GM12878 (cell line): ENCODE measurements at regions not wholly inside any gene's neighbourhood (a gene's known extent, or its start where the extent isn't known, plus 50 kb on each side); places are given as distances from the start of the nearest gene placed in this dataset.

ENCODE experiments used
- ATAC-seq: fragments of 200-7000 bp; cut with Tn5 transposase; 3 replicates; pipeline ENCODE4 v1.9.1; 2020; ENCODE audit warnings: mild to moderate bottlenecking, moderate library complexity
- BruUV-seq: library from RNA; stranded (reverse); fragments of 400-500 nt; replicated peaks from 2 replicates; lab custom pipeline; 2021; lab: Mats Ljungman, UMichigan
- CTCF ChIA-PET: fragments of 300-600 bp; sonication (Branson Sonifier 250); formaldehyde crosslinking; extraction: SDS; loops from one replicate; lab custom pipeline; 2021; ENCODE audit warnings: inconsistent platforms; lab: Yijun Ruan, JAX
- POLR2A ChIA-PET: fragments of 350-600 bp; formaldehyde crosslinking; extraction: SDS; loops from one replicate; lab custom pipeline; 2021; ENCODE audit warnings: inconsistent platforms; lab: Charles Lee
- RAD21 ChIA-PET: fragments of 300-600 bp; sonication (Branson Sonifier 250); formaldehyde crosslinking; loops from one replicate; lab custom pipeline; 2023; ENCODE audit warnings: antibody characterized with exemption; ENCODE audit not compliant: unreplicated experiment; lab: Charles Lee
- SMC1A ChIA-PET: fragments of 300-600 bp; sonication (Branson Sonifier 250); formaldehyde crosslinking; loops from one replicate; lab custom pipeline; 2023; ENCODE audit not compliant: unreplicated experiment, uncharacterized antibody; lab: Charles Lee
- DNase-seq: peaks from one replicate; pipeline ENCODE4 v3.0.0-alpha.2; 2011; ENCODE audit warnings: low read depth, low spot score
- FAIRE-seq: peaks from 3 replicates; lab custom pipeline; 2011; peaks lifted over from hg19 to GRCh38; lab: Jason Lieb, UNC
- H2AFZ ChIP-seq: 2 replicates; pipeline ENCODE4 v1.6.0; 2011; ENCODE audit warnings: low read depth, low read length, control low read depth; ENCODE audit not compliant: control insufficient read depth
- H3K27ac ChIP-seq: 2 replicates; pipeline ENCODE4 v1.5.1; 2011; ENCODE audit warnings: control low read depth; ENCODE audit not compliant: control insufficient read depth, insufficient read depth
- H3K27me3 ChIP-seq, 2 experiments: replicated peaks in 1 of 2; 2 replicates each; pipeline versions ENCODE4 v1.6.0 to v1.6.1; 2011; ENCODE audit warnings: low read length in 1 of 2; ENCODE audit not compliant: control insufficient read depth in 2 of 2, insufficient read depth in 2 of 2
- H3K36me3 ChIP-seq, 2 experiments: 2 replicates each; pipeline ENCODE4 v1.5.1; 2011; ENCODE audit warnings: low read length in 1 of 2; ENCODE audit not compliant: control insufficient read depth in 2 of 2, insufficient read depth in 2 of 2
- H3K4me1 ChIP-seq: 2 replicates; pipeline ENCODE4 v1.6.1; 2011; ENCODE audit warnings: mild to moderate bottlenecking, low read length, moderate library complexity, mixed read lengths; ENCODE audit not compliant: control insufficient read depth, insufficient read depth
- H3K4me2 ChIP-seq: 2 replicates; pipeline ENCODE4 v1.6.0; 2011; ENCODE audit warnings: control low read depth; ENCODE audit not compliant: control insufficient read depth, insufficient read depth
- H3K4me3 ChIP-seq: fragments of 200-600 bp; sonication (generic); 2 replicates; pipeline ENCODE4 v1.5.1; 2016
- H3K79me2 ChIP-seq: 2 replicates; pipeline ENCODE4 v1.6.0; 2011; ENCODE audit warnings: low read length; ENCODE audit not compliant: control insufficient read depth, insufficient read depth
- H3K9ac ChIP-seq: 2 replicates; pipeline ENCODE4 v1.8.0; 2011; ENCODE audit warnings: low read length, control low read depth, mixed read lengths; ENCODE audit not compliant: control insufficient read depth, insufficient read depth
- H3K9me3 ChIP-seq: replicated peaks from 3 replicates; pipeline ENCODE4 v1.5.1; 2011; ENCODE audit warnings: mild to moderate bottlenecking, low read length; ENCODE audit not compliant: control insufficient read depth, insufficient read depth
- H4K20me1 ChIP-seq: 2 replicates; pipeline ENCODE4 v1.6.0; 2011; ENCODE audit not compliant: control insufficient read depth, insufficient read depth
- CREB1 ChIP-seq: IDR thresholded peaks from 2 replicates; pipeline ENCODE4 v1.6.1; 2012; ENCODE audit warnings: low read depth, mild to moderate bottlenecking, inconsistent platforms
- EZH2 ChIP-seq: IDR thresholded peaks from 2 replicates; pipeline ENCODE4 v1.6.1; 2012; ENCODE audit warnings: low read depth, mild to moderate bottlenecking, control low read depth, inconsistent platforms, low read length, borderline replicate concordance; ENCODE audit not compliant: control insufficient read depth
- KDM1A ChIP-seq: fragments of 200-600 bp; sonication (generic); IDR thresholded peaks from 2 replicates; pipeline ENCODE4 v1.6.1; 2016; ENCODE audit warnings: borderline replicate concordance
- PAX8 ChIP-seq: fragments of 450-650 bp; IDR thresholded peaks from 2 replicates; pipeline ENCODE4 v1.6.1; 2017; ENCODE audit warnings: mild to moderate bottlenecking, moderate library complexity
- SMC3 ChIP-seq: IDR thresholded peaks from 2 replicates; pipeline ENCODE4 v1.6.1; 2011; ENCODE audit warnings: low read length, improper control_type of control experiment, borderline replicate concordance
- SP1 ChIP-seq: IDR thresholded peaks from one replicate; pipeline ENCODE4 v1.6.1; 2011; ENCODE audit warnings: low read depth, low read length
- SREBF2 ChIP-seq: IDR thresholded peaks from 2 replicates; pipeline ENCODE4 v1.6.1; 2012; ENCODE audit warnings: mild to moderate bottlenecking, low read length
- WGBS: methylation state at CpG from one replicate; pipeline ENCODE4 v1.1.6; 2016; ENCODE audit warnings: low lambda C conversion rate; ENCODE audit not compliant: insufficient replicate concordance, insufficient coverage; ENCODE audit errors: missing lambda C conversion rate; 5-methylcytosine and 5-hydroxymethylcytosine counted together
- in situ Hi-C: fragments of 300-500 bp; cut with MboI; formaldehyde crosslinking; loops from 9 replicates; pipeline ENCODE4 v1.14.3; 2018; ENCODE audit warnings: mixed read lengths
- intact Hi-C: fragments of 100-400 bp; cut with micrococcal nuclease; formaldehyde crosslinking; loops from one replicate; pipeline ENCODE4 v1.14.2; 2022; ENCODE audit not compliant: unreplicated experiment
- TF ChIP-seq, protein P1 (sequence below): fragments of 450-650 bp; IDR thresholded peaks from 2 replicates; pipeline ENCODE4 v1.6.1; 2016; ENCODE audit warnings: mild to moderate bottlenecking
- TF ChIP-seq, protein P2 (sequence below): fragments of 450-650 bp; IDR thresholded peaks from 2 replicates; pipeline ENCODE4 v1.6.1; 2017; ENCODE audit warnings: mild to moderate bottlenecking, low read depth, inconsistent platforms; ENCODE audit not compliant: poor library complexity, severe bottlenecking
- TF ChIP-seq, protein P3 (sequence below): fragments of 450-650 bp; IDR thresholded peaks from 2 replicates; pipeline ENCODE4 v1.6.1; 2018; ENCODE audit warnings: mild to moderate bottlenecking, low read depth, moderate library complexity; ENCODE audit not compliant: partially characterized antibody
- TF ChIP-seq, protein P4 (sequence below): fragments of 450-650 bp; IDR thresholded peaks from 2 replicates; pipeline ENCODE4 v1.6.1; 2017; ENCODE audit warnings: antibody characterized with exemption, mild to moderate bottlenecking, moderate library complexity
- TF ChIP-seq, protein P5 (sequence below): fragments of 450-650 bp; formaldehyde crosslinking; IDR thresholded peaks from 2 replicates; pipeline ENCODE4 v1.5.0; 2022; ENCODE audit warnings: mild to moderate bottlenecking, missing genetic modification characterization

DNA sequence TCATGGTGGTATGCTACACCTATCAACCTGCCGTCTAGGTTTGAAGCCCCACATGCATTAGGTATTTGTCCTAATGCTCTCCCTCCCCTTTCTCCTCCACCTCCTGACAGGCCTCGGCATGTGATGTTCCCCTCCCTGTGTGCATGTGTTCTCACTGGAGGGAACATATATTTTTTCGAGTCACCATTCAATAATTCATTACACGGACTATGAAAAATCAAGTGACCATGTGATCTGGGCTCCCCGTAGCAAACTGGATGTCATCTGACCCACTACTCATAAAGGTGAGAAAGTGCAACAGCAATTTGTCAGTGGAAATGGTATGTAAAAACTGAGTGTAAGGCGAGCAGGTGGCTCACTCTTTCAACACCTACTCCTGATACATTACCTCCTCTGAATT, 224.3 kb upstream of the RASGRP1 start:
- 52% methylated on average over 6 of the region's 6 CpGs for WGBS
- no peak for DNase-seq
- intact Hi-C loops: no loop called here
- TF ChIP-seq, protein P1, sequence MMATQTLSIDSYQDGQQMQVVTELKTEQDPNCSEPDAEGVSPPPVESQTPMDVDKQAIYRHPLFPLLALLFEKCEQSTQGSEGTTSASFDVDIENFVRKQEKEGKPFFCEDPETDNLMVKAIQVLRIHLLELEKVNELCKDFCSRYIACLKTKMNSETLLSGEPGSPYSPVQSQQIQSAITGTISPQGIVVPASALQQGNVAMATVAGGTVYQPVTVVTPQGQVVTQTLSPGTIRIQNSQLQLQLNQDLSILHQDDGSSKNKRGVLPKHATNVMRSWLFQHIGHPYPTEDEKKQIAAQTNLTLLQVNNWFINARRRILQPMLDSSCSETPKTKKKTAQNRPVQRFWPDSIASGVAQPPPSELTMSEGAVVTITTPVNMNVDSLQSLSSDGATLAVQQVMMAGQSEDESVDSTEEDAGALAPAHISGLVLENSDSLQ: no peak
- no peak for TF ChIP-seq SREBF2
- TF ChIP-seq, protein P2, sequence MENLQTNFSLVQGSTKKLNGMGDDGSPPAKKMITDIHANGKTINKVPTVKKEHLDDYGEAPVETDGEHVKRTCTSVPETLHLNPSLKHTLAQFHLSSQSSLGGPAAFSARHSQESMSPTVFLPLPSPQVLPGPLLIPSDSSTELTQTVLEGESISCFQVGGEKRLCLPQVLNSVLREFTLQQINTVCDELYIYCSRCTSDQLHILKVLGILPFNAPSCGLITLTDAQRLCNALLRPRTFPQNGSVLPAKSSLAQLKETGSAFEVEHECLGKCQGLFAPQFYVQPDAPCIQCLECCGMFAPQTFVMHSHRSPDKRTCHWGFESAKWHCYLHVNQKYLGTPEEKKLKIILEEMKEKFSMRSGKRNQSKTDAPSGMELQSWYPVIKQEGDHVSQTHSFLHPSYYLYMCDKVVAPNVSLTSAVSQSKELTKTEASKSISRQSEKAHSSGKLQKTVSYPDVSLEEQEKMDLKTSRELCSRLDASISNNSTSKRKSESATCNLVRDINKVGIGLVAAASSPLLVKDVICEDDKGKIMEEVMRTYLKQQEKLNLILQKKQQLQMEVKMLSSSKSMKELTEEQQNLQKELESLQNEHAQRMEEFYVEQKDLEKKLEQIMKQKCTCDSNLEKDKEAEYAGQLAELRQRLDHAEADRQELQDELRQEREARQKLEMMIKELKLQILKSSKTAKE: no peak
- no peak for TF ChIP-seq SP1
- TF ChIP-seq, protein P3, sequence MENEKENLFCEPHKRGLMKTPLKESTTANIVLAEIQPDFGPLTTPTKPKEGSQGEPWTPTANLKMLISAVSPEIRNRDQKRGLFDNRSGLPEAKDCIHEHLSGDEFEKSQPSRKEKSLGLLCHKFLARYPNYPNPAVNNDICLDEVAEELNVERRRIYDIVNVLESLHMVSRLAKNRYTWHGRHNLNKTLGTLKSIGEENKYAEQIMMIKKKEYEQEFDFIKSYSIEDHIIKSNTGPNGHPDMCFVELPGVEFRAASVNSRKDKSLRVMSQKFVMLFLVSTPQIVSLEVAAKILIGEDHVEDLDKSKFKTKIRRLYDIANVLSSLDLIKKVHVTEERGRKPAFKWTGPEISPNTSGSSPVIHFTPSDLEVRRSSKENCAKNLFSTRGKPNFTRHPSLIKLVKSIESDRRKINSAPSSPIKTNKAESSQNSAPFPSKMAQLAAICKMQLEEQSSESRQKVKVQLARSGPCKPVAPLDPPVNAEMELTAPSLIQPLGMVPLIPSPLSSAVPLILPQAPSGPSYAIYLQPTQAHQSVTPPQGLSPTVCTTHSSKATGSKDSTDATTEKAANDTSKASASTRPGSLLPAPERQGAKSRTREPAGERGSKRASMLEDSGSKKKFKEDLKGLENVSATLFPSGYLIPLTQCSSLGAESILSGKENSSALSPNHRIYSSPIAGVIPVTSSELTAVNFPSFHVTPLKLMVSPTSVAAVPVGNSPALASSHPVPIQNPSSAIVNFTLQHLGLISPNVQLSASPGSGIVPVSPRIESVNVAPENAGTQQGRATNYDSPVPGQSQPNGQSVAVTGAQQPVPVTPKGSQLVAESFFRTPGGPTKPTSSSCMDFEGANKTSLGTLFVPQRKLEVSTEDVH: no peak
- TF ChIP-seq EZH2: no peak
- TF ChIP-seq, protein P4, sequence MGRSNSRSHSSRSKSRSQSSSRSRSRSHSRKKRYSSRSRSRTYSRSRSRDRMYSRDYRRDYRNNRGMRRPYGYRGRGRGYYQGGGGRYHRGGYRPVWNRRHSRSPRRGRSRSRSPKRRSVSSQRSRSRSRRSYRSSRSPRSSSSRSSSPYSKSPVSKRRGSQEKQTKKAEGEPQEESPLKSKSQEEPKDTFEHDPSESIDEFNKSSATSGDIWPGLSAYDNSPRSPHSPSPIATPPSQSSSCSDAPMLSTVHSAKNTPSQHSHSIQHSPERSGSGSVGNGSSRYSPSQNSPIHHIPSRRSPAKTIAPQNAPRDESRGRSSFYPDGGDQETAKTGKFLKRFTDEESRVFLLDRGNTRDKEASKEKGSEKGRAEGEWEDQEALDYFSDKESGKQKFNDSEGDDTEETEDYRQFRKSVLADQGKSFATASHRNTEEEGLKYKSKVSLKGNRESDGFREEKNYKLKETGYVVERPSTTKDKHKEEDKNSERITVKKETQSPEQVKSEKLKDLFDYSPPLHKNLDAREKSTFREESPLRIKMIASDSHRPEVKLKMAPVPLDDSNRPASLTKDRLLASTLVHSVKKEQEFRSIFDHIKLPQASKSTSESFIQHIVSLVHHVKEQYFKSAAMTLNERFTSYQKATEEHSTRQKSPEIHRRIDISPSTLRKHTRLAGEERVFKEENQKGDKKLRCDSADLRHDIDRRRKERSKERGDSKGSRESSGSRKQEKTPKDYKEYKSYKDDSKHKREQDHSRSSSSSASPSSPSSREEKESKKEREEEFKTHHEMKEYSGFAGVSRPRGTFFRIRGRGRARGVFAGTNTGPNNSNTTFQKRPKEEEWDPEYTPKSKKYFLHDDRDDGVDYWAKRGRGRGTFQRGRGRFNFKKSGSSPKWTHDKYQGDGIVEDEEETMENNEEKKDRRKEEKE: no peak
- no peak for TF ChIP-seq PAX8
- no peak for TF ChIP-seq SMC3
- no peak for TF ChIP-seq CREB1
- no peak for TF ChIP-seq KDM1A
- TF ChIP-seq, protein P5, sequence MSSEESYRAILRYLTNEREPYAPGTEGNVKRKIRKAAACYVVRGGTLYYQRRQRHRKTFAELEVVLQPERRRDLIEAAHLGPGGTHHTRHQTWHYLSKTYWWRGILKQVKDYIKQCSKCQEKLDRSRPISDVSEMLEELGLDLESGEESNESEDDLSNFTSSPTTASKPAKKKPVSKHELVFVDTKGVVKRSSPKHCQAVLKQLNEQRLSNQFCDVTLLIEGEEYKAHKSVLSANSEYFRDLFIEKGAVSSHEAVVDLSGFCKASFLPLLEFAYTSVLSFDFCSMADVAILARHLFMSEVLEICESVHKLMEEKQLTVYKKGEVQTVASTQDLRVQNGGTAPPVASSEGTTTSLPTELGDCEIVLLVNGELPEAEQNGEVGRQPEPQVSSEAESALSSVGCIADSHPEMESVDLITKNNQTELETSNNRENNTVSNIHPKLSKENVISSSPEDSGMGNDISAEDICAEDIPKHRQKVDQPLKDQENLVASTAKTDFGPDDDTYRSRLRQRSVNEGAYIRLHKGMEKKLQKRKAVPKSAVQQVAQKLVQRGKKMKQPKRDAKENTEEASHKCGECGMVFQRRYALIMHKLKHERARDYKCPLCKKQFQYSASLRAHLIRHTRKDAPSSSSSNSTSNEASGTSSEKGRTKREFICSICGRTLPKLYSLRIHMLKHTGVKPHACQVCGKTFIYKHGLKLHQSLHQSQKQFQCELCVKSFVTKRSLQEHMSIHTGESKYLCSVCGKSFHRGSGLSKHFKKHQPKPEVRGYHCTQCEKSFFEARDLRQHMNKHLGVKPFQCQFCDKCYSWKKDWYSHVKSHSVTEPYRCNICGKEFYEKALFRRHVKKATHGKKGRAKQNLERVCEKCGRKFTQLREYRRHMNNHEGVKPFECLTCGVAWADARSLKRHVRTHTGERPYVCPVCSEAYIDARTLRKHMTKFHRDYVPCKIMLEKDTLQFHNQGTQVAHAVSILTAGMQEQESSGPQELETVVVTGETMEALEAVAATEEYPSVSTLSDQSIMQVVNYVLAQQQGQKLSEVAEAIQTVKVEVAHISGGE (CRISPR knock-in tag): no peak

More for the DNA sequence above, 224.3 kb upstream of the RASGRP1 start:
- BruUV-seq: no TSS peak
- SMC1A ChIA-PET: no interaction called here
- in situ Hi-C loops: no loop called here
- no peak overlapping the region for H3K4me3 ChIP-seq
- H2AFZ ChIP-seq: no peak overlapping the region
- no peaks in the 10 kb centered on the region for H3K79me2 ChIP-seq
- POLR2A ChIA-PET: no interaction called here
- no peak overlapping the region for H3K9ac ChIP-seq
- CTCF ChIA-PET: no interaction called here
- no peaks in the 10 kb centered on the region; a peak in 3 of 4 replicates for H3K27me3 ChIP-seq
- H3K4me2 ChIP-seq: no peak overlapping the region
- no peaks in the 10 kb centered on the region for H3K4me1 ChIP-seq
- ATAC-seq: no peak
- no peaks in the 10 kb centered on the region for H3K36me3 ChIP-seq
- no peaks in the 10 kb centered on the region for H4K20me1 ChIP-seq
- H3K9me3 ChIP-seq: no peaks in the 10 kb centered on the region
- FAIRE-seq: no peak
- H3K27ac ChIP-seq: no peak overlapping the region
- RAD21 ChIA-PET: no interaction called here
